GM12873 (cell line): ENCODE measurements at regions not wholly inside any gene's neighbourhood (a gene's known extent, or its start where the extent isn't known, plus 50 kb on each side); places are given as distances from the start of the nearest gene placed in this dataset.

Experiments
- TF ChIP-seq, protein P1 (sequence below): IDR thresholded peaks from 2 replicates; pipeline ENCODE4 v1.5.1; 2012; ENCODE audit warnings: low read depth, mild to moderate bottlenecking, moderate library complexity, low read length, control low read depth; ENCODE audit not compliant: insufficient read depth; ENCODE audit errors: missing control alignments

GRCh38 chr2:104793966-104794365, 59.9 kb upstream of the POU3F3 start:
- TF ChIP-seq, protein P1, sequence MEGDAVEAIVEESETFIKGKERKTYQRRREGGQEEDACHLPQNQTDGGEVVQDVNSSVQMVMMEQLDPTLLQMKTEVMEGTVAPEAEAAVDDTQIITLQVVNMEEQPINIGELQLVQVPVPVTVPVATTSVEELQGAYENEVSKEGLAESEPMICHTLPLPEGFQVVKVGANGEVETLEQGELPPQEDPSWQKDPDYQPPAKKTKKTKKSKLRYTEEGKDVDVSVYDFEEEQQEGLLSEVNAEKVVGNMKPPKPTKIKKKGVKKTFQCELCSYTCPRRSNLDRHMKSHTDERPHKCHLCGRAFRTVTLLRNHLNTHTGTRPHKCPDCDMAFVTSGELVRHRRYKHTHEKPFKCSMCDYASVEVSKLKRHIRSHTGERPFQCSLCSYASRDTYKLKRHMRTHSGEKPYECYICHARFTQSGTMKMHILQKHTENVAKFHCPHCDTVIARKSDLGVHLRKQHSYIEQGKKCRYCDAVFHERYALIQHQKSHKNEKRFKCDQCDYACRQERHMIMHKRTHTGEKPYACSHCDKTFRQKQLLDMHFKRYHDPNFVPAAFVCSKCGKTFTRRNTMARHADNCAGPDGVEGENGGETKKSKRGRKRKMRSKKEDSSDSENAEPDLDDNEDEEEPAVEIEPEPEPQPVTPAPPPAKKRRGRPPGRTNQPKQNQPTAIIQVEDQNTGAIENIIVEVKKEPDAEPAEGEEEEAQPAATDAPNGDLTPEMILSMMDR: no peak

- TF ChIP-seq, protein P1: no peak
Measured at GRCh38 chr2:104794441-104794840, 59.5 kb upstream of the POU3F3 start.
